Caco-2 (cell line): ENCODE measurements at regions not wholly inside any gene's neighbourhood (a gene's known extent, or its start where the extent isn't known, plus 50 kb on each side); places are given as distances from the start of the nearest gene placed in this dataset.

Experiments
- BruUV-seq: library from RNA; stranded (reverse); fragments of 400-500 nt; replicated peaks from 2 replicates; lab custom pipeline; 2021; lab: Mats Ljungman, UMichigan
- CTCF ChIA-PET: fragments of 300-600 bp; sonication (Branson Sonifier 250); formaldehyde crosslinking; loops from one replicate; lab custom pipeline; 2022; ENCODE audit warnings: antibody characterized with exemption; lab: Charles Lee
- POLR2A ChIA-PET: fragments of 300-600 bp; sonication (Branson Sonifier 250); formaldehyde crosslinking; loops from one replicate; lab custom pipeline; 2022; ENCODE audit warnings: antibody characterized with exemption; lab: Charles Lee
- DNase-seq, 2 experiments: peaks; one replicate each; pipeline versions ENCODE4 v3.0.0 to v3.0.0-alpha.2; 2020 to 2022
- H3K27me3 ChIP-seq: replicated peaks from 2 replicates; pipeline ENCODE4 v1.6.0; 2011; ENCODE audit warnings: low read length; ENCODE audit not compliant: control insufficient read depth, insufficient read depth
- H3K36me3 ChIP-seq: 2 replicates; pipeline ENCODE4 v1.5.1; 2011; ENCODE audit warnings: low read length; ENCODE audit not compliant: control insufficient read depth, insufficient read depth
- H3K4me1 ChIP-seq: fragments of 250-450 bp; sonication (Bioruptor Pico); 2 replicates; pipeline ENCODE4 v1.5.1; 2020; ENCODE audit warnings: mild to moderate bottlenecking
- H3K4me3 ChIP-seq: 2 replicates; pipeline ENCODE4 v1.5.1; 2011; ENCODE audit warnings: low read depth, mild to moderate bottlenecking, control low read depth, low read length
- H3K9me3 ChIP-seq: fragments of 250-450 bp; sonication (Bioruptor Pico); 2 replicates; pipeline ENCODE4 v1.5.1; 2020; ENCODE audit warnings: mild to moderate bottlenecking, moderate library complexity
- H3K27ac Mint-ChIP-seq: one replicate; pipeline ENCODE4 v1.8.0; 2022; ENCODE audit warnings: mixed read lengths; ENCODE audit not compliant: unreplicated experiment
- H3K27me3 Mint-ChIP-seq: one replicate; pipeline ENCODE4 v1.8.0; 2022; ENCODE audit warnings: mixed read lengths; ENCODE audit not compliant: insufficient read depth, unreplicated experiment
- H3K36me3 Mint-ChIP-seq: one replicate; pipeline ENCODE4 v1.8.0; 2022; ENCODE audit warnings: mild to moderate bottlenecking, mixed read lengths; ENCODE audit not compliant: insufficient read depth, unreplicated experiment
- H3K4me1 Mint-ChIP-seq: one replicate; pipeline ENCODE4 v1.8.0; 2022; ENCODE audit warnings: low read depth, mixed read lengths; ENCODE audit not compliant: unreplicated experiment
- H3K4me3 Mint-ChIP-seq: one replicate; pipeline ENCODE4 v1.8.0; 2022; ENCODE audit warnings: mild to moderate bottlenecking, moderate library complexity, mixed read lengths; ENCODE audit not compliant: unreplicated experiment
- H3K9me3 Mint-ChIP-seq: one replicate; pipeline ENCODE4 v1.8.0; 2022; ENCODE audit warnings: mixed read lengths; ENCODE audit not compliant: unreplicated experiment
- CTCF ChIP-seq, 2 experiments: fragments of 200-600 bp in 1 of 2; IDR thresholded peaks; 1 replicate in 1 of 2; 2 replicates in 1 of 2; pipeline versions ENCODE4 v1.5.1 to v1.8.0; 2011 to 2022; ENCODE audit warnings: antibody characterized with exemption in 1 of 2, control low read depth in 1 of 2, inconsistent platforms in 1 of 2, low read depth in 1 of 2, low read length in 1 of 2, mild to moderate bottlenecking in 1 of 2, moderate library complexity in 1 of 2; ENCODE audit not compliant: insufficient read depth in 1 of 2, severe bottlenecking in 1 of 2, unreplicated experiment in 1 of 2
- intact Hi-C: fragments of 100-400 bp; cut with micrococcal nuclease; formaldehyde crosslinking; loops from one replicate; pipeline ENCODE4 v1.10.0; 2022; ENCODE audit not compliant: unreplicated experiment

GRCh38 chr2:13201924-13202323 is 485.2 kb downstream of the TRIB2 start:
- intact Hi-C loops: no loop called here
- Mint-ChIP-seq H3K27me3 (no peaks in the 10 kb centered on the region), H3K36me3 (no peaks in the 10 kb centered on the region), H3K9me3 (no peaks in the 10 kb centered on the region), H3K4me3 (no peak overlapping the region), H3K27ac (no peak overlapping the region), H3K4me1 (no peaks in the 10 kb centered on the region)
- Histone ChIP-seq H3K4me3 (no peak overlapping the region), H3K36me3 (no peaks in the 10 kb centered on the region), H3K4me1 (no peaks in the 10 kb centered on the region), H3K27me3 (no peaks in the 10 kb centered on the region), H3K9me3 (no peaks in the 10 kb centered on the region)
- ChIA-PET POLR2A (no interaction called here), CTCF (no interaction called here)
- DNase-seq: no peak
- peak in 1 of 2 experiments; percentile 19 for TF ChIP-seq CTCF (IDR thresholded peaks at IDR 0.05; ENCODE audit: insufficient read depth in 1 of 2, low read depth in 1 of 2, low read length in 1 of 2, severe bottlenecking in 1 of 2, unreplicated experiment in 1 of 2)
- BruUV-seq: no TSS peak

- Mint-ChIP-seq H3K27ac (no peak overlapping the region), H3K27me3 (no peaks in the 10 kb centered on the region), H3K4me1 (no peaks in the 10 kb centered on the region), H3K36me3 (no peaks in the 10 kb centered on the region), H3K9me3 (peaks cover 10% of the 10 kb centered on the region), H3K4me3 (no peak overlapping the region)
- DNase-seq: no peak
- Histone ChIP-seq H3K27me3 (no peaks in the 10 kb centered on the region), H3K4me3 (no peak overlapping the region), H3K36me3 (no peaks in the 10 kb centered on the region), H3K4me1 (no peaks in the 10 kb centered on the region), H3K9me3 (no peaks in the 10 kb centered on the region)
- CTCF ChIA-PET: no interaction called here
- intact Hi-C loops: no loop called here
- TF ChIP-seq CTCF (IDR thresholded peaks at IDR 0.05; ENCODE audit: insufficient read depth in 1 of 2, low read depth in 1 of 2, low read length in 1 of 2, severe bottlenecking in 1 of 2, unreplicated experiment in 1 of 2): no peak
- no TSS peak for BruUV-seq
- POLR2A ChIA-PET: no interaction called here
These were observed 495.4 kb downstream of the TRIB2 start for GRCh38 chr2:13212115-13212514.

- ChIA-PET POLR2A (no interaction called here), CTCF (no interaction called here)
- no peaks in the 10 kb centered on the region for H3K4me1 Mint-ChIP-seq
These were observed 501.5 kb downstream of the TRIB2 start for GRCh38 chr2:13218205-13218604.

More at GRCh38 chr2:13218205-13218604, 501.5 kb downstream of the TRIB2 start:
- no peak overlapping the region for H3K27ac Mint-ChIP-seq
- intact Hi-C loops: no loop called here
- H3K9me3 Mint-ChIP-seq: peaks cover 3% of the 10 kb centered on the region
- DNase-seq: no peak
- no peak overlapping the region for H3K4me3 Mint-ChIP-seq
- Histone ChIP-seq H3K9me3 (no peaks in the 10 kb centered on the region), H3K4me3 (no peak overlapping the region), H3K4me1 (no peaks in the 10 kb centered on the region), H3K36me3 (no peaks in the 10 kb centered on the region), H3K27me3 (no peaks in the 10 kb centered on the region)
- BruUV-seq: no TSS peak
- TF ChIP-seq CTCF (IDR thresholded peaks at IDR 0.05; ENCODE audit: insufficient read depth in 1 of 2, low read depth in 1 of 2, low read length in 1 of 2, severe bottlenecking in 1 of 2, unreplicated experiment in 1 of 2): no peak
- no peaks in the 10 kb centered on the region for H3K27me3 Mint-ChIP-seq
- H3K36me3 Mint-ChIP-seq: no peaks in the 10 kb centered on the region
